ENCODE measurements at regions not wholly inside any gene's neighbourhood (a gene's known extent, or its start where the extent isn't known, plus 50 kb on each side); places are given as distances from the start of the nearest gene placed in this dataset.

DNA sequence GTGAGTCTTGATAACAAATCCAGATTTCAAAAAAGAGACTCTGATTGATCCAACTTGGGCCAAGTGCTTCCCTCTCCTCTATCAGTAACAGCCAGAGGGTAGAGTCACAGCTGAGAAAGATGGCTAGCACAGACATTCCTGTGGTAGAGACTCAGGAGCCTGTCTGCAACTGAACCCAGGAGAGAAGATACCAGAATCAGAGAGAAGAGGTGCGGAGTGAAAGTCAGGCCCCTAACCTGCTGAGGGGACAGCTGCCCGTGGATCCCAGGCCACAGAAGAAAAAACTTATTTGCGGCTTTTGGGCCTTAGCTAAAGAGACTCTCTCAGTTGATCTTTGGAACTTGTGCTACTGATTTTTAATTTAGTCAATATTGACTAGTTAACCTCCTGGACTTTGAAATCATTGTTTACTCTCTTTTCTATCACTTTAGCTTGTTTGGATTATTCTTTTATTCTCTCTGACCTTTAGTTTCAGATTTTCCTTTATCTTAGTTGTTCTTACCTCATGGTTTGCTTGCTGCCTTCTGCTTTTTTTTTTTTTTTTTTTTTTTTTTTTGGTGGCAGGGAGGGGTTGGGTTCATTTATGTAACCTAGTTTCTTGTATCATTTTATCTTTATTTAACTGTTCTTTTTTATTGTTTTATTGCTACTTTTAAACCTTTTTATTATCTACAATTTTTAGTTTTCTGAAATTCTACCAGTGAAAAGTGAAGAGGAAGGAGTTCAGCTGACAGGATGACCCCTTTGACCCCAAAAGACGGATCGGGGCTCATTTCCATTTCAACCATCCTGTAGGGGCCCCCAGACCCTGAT is 154.9 kb upstream of the KRR1 start:
- TF ChIP-seq, protein P1, sequence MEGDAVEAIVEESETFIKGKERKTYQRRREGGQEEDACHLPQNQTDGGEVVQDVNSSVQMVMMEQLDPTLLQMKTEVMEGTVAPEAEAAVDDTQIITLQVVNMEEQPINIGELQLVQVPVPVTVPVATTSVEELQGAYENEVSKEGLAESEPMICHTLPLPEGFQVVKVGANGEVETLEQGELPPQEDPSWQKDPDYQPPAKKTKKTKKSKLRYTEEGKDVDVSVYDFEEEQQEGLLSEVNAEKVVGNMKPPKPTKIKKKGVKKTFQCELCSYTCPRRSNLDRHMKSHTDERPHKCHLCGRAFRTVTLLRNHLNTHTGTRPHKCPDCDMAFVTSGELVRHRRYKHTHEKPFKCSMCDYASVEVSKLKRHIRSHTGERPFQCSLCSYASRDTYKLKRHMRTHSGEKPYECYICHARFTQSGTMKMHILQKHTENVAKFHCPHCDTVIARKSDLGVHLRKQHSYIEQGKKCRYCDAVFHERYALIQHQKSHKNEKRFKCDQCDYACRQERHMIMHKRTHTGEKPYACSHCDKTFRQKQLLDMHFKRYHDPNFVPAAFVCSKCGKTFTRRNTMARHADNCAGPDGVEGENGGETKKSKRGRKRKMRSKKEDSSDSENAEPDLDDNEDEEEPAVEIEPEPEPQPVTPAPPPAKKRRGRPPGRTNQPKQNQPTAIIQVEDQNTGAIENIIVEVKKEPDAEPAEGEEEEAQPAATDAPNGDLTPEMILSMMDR (IDR thresholded peaks at IDR 0.05; ENCODE audit: poor library complexity, severe bottlenecking), result no peak
- TF ChIP-seq EZH2 (IDR thresholded peaks at IDR 0.05; ENCODE audit: borderline replicate concordance, insufficient read depth, low read length, poor library complexity, severe bottlenecking) (no peak), POLR2AphosphoS5 (IDR thresholded peaks at IDR 0.05) (no peak), EP300 (conservative IDR thresholded peaks at IDR 0.05; ENCODE audit: poor library complexity, severe bottlenecking) (no peak), TAF1 (IDR thresholded peaks at IDR 0.05; ENCODE audit: low read depth) (no peak), SMC3 (conservative IDR thresholded peaks at IDR 0.05; ENCODE audit: poor library complexity) (no peak), RAD21 (conservative IDR thresholded peaks at IDR 0.05) (no peak), MXI1 (conservative IDR thresholded peaks at IDR 0.05; ENCODE audit: poor library complexity, severe bottlenecking) (no peak)
- TF ChIP-seq, protein P2, sequence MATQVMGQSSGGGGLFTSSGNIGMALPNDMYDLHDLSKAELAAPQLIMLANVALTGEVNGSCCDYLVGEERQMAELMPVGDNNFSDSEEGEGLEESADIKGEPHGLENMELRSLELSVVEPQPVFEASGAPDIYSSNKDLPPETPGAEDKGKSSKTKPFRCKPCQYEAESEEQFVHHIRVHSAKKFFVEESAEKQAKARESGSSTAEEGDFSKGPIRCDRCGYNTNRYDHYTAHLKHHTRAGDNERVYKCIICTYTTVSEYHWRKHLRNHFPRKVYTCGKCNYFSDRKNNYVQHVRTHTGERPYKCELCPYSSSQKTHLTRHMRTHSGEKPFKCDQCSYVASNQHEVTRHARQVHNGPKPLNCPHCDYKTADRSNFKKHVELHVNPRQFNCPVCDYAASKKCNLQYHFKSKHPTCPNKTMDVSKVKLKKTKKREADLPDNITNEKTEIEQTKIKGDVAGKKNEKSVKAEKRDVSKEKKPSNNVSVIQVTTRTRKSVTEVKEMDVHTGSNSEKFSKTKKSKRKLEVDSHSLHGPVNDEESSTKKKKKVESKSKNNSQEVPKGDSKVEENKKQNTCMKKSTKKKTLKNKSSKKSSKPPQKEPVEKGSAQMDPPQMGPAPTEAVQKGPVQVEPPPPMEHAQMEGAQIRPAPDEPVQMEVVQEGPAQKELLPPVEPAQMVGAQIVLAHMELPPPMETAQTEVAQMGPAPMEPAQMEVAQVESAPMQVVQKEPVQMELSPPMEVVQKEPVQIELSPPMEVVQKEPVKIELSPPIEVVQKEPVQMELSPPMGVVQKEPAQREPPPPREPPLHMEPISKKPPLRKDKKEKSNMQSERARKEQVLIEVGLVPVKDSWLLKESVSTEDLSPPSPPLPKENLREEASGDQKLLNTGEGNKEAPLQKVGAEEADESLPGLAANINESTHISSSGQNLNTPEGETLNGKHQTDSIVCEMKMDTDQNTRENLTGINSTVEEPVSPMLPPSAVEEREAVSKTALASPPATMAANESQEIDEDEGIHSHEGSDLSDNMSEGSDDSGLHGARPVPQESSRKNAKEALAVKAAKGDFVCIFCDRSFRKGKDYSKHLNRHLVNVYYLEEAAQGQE (IDR thresholded peaks at IDR 0.05; ENCODE audit: borderline replicate concordance), result no peak

All from neural cell (in vitro differentiated cells).